ENCODE measurements at regions not wholly inside any gene's neighbourhood (a gene's known extent, or its start where the extent isn't known, plus 50 kb on each side); places are given as distances from the start of the nearest gene placed in this dataset.

DNA sequence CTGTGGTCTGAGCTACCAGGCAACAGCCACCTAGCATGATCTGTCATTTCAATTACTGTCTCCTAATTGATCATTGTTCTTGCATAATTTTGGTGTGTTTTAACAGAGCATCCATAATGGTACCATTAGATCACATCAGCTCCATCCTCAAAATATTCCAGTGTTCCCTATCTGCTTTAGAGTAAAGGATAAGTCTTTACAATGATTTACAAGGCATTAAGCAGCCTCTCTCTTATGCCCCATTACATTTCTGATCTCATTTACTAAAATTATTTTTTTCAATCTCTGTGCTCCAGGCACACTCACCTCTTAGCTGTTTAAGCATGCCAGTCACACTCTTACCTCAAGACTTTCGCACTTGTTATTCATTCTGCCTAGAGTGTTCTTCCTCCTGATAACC is 389.9 kb upstream of the PTPRD start:
- no peaks in the 10 kb centered on the region for H3K9me3 Mint-ChIP-seq (ENCODE audit: unreplicated experiment)
- DNase-seq (ENCODE audit: low spot score) = no peak
- peaks cover 3% of the 10 kb centered on the region for H3K4me1 Mint-ChIP-seq (ENCODE audit: unreplicated experiment)
- no peaks in the 10 kb centered on the region for H3K36me3 Mint-ChIP-seq (ENCODE audit: low read depth, unreplicated experiment)
- no peak overlapping the region for H3K27ac Mint-ChIP-seq (ENCODE audit: unreplicated experiment)
- H3K4me3 Mint-ChIP-seq (ENCODE audit: unreplicated experiment) = no peak overlapping the region
- TF ChIP-seq, protein P1, sequence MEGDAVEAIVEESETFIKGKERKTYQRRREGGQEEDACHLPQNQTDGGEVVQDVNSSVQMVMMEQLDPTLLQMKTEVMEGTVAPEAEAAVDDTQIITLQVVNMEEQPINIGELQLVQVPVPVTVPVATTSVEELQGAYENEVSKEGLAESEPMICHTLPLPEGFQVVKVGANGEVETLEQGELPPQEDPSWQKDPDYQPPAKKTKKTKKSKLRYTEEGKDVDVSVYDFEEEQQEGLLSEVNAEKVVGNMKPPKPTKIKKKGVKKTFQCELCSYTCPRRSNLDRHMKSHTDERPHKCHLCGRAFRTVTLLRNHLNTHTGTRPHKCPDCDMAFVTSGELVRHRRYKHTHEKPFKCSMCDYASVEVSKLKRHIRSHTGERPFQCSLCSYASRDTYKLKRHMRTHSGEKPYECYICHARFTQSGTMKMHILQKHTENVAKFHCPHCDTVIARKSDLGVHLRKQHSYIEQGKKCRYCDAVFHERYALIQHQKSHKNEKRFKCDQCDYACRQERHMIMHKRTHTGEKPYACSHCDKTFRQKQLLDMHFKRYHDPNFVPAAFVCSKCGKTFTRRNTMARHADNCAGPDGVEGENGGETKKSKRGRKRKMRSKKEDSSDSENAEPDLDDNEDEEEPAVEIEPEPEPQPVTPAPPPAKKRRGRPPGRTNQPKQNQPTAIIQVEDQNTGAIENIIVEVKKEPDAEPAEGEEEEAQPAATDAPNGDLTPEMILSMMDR (IDR thresholded peaks at IDR 0.05; ENCODE audit: unreplicated experiment) = no peak
- H3K27me3 Mint-ChIP-seq (ENCODE audit: unreplicated experiment) = peaks cover 2% of the 10 kb centered on the region

DNA sequence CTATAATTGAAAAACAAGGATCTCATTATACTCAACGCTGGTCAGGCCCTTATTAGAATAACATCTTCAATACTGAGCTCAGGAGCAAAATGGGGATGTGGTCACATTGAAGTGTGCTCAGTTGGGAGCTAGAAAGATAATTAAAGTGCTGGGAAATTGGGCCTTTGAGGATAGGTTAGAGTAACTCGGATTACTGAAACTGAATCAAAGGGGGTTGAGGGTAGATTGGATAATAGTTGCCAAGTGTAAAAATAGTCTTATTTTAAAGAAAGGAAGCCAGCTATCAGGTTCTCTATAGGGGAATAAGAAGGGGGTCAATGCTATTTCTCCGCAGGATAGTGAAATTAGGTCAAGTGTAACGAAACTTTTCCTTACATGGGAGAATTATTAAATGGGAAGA is 391.0 kb upstream of the PTPRD start:
- Mint-ChIP-seq H3K9me3 (ENCODE audit: unreplicated experiment) (no peaks in the 10 kb centered on the region), H3K36me3 (ENCODE audit: low read depth, unreplicated experiment) (no peaks in the 10 kb centered on the region), H3K4me3 (ENCODE audit: unreplicated experiment) (no peak overlapping the region), H3K27ac (ENCODE audit: unreplicated experiment) (no peak overlapping the region), H3K27me3 (ENCODE audit: unreplicated experiment) (peaks cover 2% of the 10 kb centered on the region), H3K4me1 (ENCODE audit: unreplicated experiment) (peaks cover 3% of the 10 kb centered on the region)
- TF ChIP-seq, protein P1 (IDR thresholded peaks at IDR 0.05; ENCODE audit: unreplicated experiment) = no peak
- DNase-seq (ENCODE audit: low spot score) = no peak

DNA sequence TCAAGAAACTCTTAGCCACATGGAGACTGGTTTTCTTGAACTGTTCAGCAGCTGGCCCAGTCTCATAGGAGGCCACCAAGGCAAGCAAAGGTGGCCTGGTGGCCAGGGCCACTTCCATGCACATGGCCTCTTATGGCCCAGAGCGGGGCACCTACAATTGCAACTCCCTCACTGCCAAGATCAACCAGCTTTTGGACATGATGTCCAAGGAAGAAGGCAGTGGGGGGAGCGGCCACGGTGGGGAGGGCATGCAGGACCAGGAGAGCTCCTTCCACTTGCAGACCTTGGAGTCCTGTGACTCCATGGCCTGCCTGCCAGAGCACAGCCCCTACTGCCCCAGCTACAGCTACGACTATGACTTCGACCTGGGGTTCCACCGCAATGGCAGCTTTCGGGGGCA is 398.9 kb upstream of the PTPRD start:
- Mint-ChIP-seq H3K27ac (ENCODE audit: unreplicated experiment) (no peak overlapping the region), H3K27me3 (ENCODE audit: unreplicated experiment) (peaks cover 2% of the 10 kb centered on the region), H3K4me1 (ENCODE audit: unreplicated experiment) (no peaks in the 10 kb centered on the region), H3K36me3 (ENCODE audit: low read depth, unreplicated experiment) (peaks cover 4% of the 10 kb centered on the region), H3K4me3 (ENCODE audit: unreplicated experiment) (no peak overlapping the region), H3K9me3 (ENCODE audit: unreplicated experiment) (no peaks in the 10 kb centered on the region)
- TF ChIP-seq, protein P1 (IDR thresholded peaks at IDR 0.05; ENCODE audit: unreplicated experiment) = no peak
- DNase-seq (ENCODE audit: low spot score) = no peak

DNA sequence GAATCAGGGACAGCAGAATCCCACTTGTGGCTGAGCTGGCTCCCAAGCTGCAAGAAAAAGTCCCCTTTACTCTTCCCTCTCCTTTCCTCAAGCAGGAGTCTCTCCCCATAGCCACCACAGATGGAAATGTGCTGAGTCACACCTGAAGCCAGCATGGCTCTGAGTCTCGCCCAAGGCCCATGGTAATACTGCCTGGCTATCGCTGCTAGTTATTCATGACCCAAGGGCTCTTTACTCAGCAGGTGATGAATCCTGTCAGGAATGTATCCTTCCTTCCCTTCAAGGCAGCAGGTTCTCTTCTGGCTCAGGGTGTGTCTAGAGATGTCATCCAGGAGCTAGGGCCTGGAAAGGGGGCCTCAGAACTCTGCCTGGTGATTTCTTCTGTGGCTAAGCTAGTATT is 403.3 kb upstream of the PTPRD start:
- no peaks in the 10 kb centered on the region for H3K9me3 Mint-ChIP-seq (ENCODE audit: unreplicated experiment)
- peaks cover 4% of the 10 kb centered on the region for H3K36me3 Mint-ChIP-seq (ENCODE audit: low read depth, unreplicated experiment)
- H3K4me1 Mint-ChIP-seq (ENCODE audit: unreplicated experiment) = no peaks in the 10 kb centered on the region

DNA sequence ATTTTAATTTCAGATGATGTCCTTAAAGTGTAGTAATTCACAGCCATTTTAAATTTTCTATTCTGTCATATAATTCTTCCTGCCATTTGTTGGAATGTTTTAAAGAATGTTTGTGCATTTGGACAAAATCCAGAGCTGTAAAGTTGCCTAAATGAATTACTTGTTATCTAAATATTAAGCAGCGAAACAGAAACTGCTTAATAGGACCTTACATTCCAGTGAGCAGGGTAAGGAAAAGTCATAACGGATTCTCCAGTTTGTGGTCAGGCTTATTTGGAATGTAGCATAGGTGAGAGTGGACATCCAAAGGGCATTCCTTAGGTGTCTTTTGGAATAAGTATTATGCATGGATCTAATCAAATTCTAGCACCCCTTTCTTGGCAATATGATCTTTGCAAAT is 410.4 kb upstream of the PTPRD start:
- H3K27ac Mint-ChIP-seq (ENCODE audit: unreplicated experiment) = no peak overlapping the region
- H3K4me1 Mint-ChIP-seq (ENCODE audit: unreplicated experiment) = no peaks in the 10 kb centered on the region
- no peaks in the 10 kb centered on the region for H3K27me3 Mint-ChIP-seq (ENCODE audit: unreplicated experiment)
- DNase-seq (ENCODE audit: low spot score) = no peak
- no peaks in the 10 kb centered on the region for H3K9me3 Mint-ChIP-seq (ENCODE audit: unreplicated experiment)
- TF ChIP-seq, protein P1 (IDR thresholded peaks at IDR 0.05; ENCODE audit: unreplicated experiment) = no peak
- no peak overlapping the region for H3K4me3 Mint-ChIP-seq (ENCODE audit: unreplicated experiment)
- no peaks in the 10 kb centered on the region for H3K36me3 Mint-ChIP-seq (ENCODE audit: low read depth, unreplicated experiment)

More for the DNA sequence above, 403.3 kb upstream of the PTPRD start:
- Mint-ChIP-seq H3K27me3 (ENCODE audit: unreplicated experiment) (peaks cover 2% of the 10 kb centered on the region), H3K27ac (ENCODE audit: unreplicated experiment) (no peak overlapping the region), H3K4me3 (ENCODE audit: unreplicated experiment) (no peak overlapping the region)
- TF ChIP-seq, protein P1 (IDR thresholded peaks at IDR 0.05; ENCODE audit: unreplicated experiment) = no peak
- DNase-seq (ENCODE audit: low spot score) = no peak
